ENCODE measurements at regions not wholly inside any gene's neighbourhood (a gene's known extent, or its start where the extent isn't known, plus 50 kb on each side); places are given as distances from the start of the nearest gene placed in this dataset.

DNA sequence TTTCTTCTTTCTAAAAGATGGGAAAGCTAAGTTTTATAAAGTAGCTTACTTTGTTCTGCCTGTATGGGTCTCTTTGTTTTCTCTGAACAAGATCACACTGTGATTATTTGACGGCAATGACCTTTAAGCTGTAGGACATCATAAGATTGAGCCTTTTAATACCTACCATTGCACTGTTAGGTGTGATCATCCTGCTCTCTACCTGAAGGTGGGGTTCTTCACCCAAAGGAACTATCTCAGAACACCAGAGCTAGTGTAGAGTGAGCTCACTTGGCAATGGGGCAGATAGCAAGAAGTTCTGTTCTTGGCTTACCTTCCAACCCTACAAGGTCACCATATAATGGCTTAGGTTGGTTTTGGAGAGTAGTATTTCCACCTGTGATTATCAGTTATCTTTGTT, 200.2 kb downstream of the SPATA31D1 start:
- Histone ChIP-seq H3K9ac (ENCODE audit: insufficient read depth in 1 of 2, low read depth in 2 of 2, low read length in 2 of 2) (no peak overlapping the region), H3K27me3 (ENCODE audit: control insufficient read depth in 2 of 2, insufficient read depth in 2 of 2, low read length in 2 of 2) (no peaks in the 10 kb centered on the region), H2AFZ (ENCODE audit: low read depth, low read length) (no peak overlapping the region), H3K4me1 (replicated peaks in 1 of 2; ENCODE audit: control insufficient read depth in 2 of 2, insufficient read depth in 2 of 2, low read length in 2 of 2) (no peaks in the 10 kb centered on the region), H4K20me1 (replicated peaks; ENCODE audit: control insufficient read depth, insufficient read depth, low read length) (no peaks in the 10 kb centered on the region), H3K9me3 (replicated peaks; ENCODE audit: control insufficient read depth, insufficient read depth, low read depth, low read length) (no peaks in the 10 kb centered on the region), H3K36me3 (ENCODE audit: control insufficient read depth, insufficient read depth, low read length) (no peaks in the 10 kb centered on the region), H3K27ac (ENCODE audit: extremely low read depth, low read depth, low read length) (no peak overlapping the region), H3K4me3 (no peak overlapping the region), H3K79me2 (ENCODE audit: control insufficient read depth, insufficient read depth, low read length) (no peaks in the 10 kb centered on the region), H3K9me1 (ENCODE audit: control insufficient read depth, insufficient read depth, low read length) (no peaks in the 10 kb centered on the region), H3K4me2 (ENCODE audit: insufficient read depth, low read length) (no peak overlapping the region)
- ATAC-seq = no peak
- CTCF ChIA-PET (ENCODE audit: low intra/inter-chr PET ratio) = no interaction called here
- WGBS (ENCODE audit: insufficient coverage, low coverage, missing lambda C conversion rate) = no CpG with 5 or more reads among the region's 1 CpG
- intact Hi-C loops (cut with micrococcal nuclease) = no loop called here
- POLR2A ChIA-PET = no interaction called here
- BruUV-seq (replicated peaks) = no TSS peak
- FAIRE-seq = no peak
- DNase-seq (ENCODE audit: extremely low read depth in 1 of 4, low spot score in 3 of 4) = no peak
- in situ Hi-C loops (cut with MboI) = no loop called here
- TF ChIP-seq JUNB (CRISPR knock-in tag; conservative IDR thresholded peaks at IDR 0.05) = no peak
- TF ChIP-seq, protein P1, sequence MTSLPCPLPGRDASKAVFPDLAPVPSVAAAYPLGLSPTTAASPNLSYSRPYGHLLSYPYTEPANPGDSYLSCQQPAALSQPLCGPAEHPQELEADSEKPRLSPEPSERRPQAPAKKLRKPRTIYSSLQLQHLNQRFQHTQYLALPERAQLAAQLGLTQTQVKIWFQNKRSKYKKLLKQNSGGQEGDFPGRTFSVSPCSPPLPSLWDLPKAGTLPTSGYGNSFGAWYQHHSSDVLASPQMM (CRISPR knock-in tag; IDR thresholded peaks at IDR 0.05) = no peak
- no peak for TF ChIP-seq KLF1 (tag; IDR thresholded peaks at IDR 0.05)
- no peak for TF ChIP-seq E2F3 (CRISPR knock-in tag; IDR thresholded peaks at IDR 0.05)
- TF ChIP-seq, protein P2, sequence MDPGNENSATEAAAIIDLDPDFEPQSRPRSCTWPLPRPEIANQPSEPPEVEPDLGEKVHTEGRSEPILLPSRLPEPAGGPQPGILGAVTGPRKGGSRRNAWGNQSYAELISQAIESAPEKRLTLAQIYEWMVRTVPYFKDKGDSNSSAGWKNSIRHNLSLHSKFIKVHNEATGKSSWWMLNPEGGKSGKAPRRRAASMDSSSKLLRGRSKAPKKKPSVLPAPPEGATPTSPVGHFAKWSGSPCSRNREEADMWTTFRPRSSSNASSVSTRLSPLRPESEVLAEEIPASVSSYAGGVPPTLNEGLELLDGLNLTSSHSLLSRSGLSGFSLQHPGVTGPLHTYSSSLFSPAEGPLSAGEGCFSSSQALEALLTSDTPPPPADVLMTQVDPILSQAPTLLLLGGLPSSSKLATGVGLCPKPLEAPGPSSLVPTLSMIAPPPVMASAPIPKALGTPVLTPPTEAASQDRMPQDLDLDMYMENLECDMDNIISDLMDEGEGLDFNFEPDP (CRISPR knock-in tag; IDR thresholded peaks at IDR 0.05) = no peak
- no peak for TF ChIP-seq ZBTB2 (IDR thresholded peaks at IDR 0.05)
- TF ChIP-seq TEAD4 (IDR thresholded peaks at IDR 0.05; ENCODE audit: low read length) = no peak
- TF ChIP-seq TEAD4 (CRISPR knock-in tag; IDR thresholded peaks at IDR 0.05; ENCODE audit: borderline replicate concordance) = no peak
- TF ChIP-seq DPF2 (IDR thresholded peaks at IDR 0.05) = no peak
- TF ChIP-seq ZNF76 (CRISPR knock-in tag; IDR thresholded peaks at IDR 0.05; ENCODE audit: borderline replicate concordance) = no peak
- TF ChIP-seq, protein P3, sequence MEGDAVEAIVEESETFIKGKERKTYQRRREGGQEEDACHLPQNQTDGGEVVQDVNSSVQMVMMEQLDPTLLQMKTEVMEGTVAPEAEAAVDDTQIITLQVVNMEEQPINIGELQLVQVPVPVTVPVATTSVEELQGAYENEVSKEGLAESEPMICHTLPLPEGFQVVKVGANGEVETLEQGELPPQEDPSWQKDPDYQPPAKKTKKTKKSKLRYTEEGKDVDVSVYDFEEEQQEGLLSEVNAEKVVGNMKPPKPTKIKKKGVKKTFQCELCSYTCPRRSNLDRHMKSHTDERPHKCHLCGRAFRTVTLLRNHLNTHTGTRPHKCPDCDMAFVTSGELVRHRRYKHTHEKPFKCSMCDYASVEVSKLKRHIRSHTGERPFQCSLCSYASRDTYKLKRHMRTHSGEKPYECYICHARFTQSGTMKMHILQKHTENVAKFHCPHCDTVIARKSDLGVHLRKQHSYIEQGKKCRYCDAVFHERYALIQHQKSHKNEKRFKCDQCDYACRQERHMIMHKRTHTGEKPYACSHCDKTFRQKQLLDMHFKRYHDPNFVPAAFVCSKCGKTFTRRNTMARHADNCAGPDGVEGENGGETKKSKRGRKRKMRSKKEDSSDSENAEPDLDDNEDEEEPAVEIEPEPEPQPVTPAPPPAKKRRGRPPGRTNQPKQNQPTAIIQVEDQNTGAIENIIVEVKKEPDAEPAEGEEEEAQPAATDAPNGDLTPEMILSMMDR (IDR thresholded peaks at IDR 0.05 in 2 of 3, conservative IDR thresholded peaks at IDR 0.05 in 1 of 3; ENCODE audit: insufficient read depth in 2 of 3, low read depth in 1 of 3, low read length in 3 of 3) = no peak
- TF ChIP-seq CUX1 (CRISPR knock-in tag; IDR thresholded peaks at IDR 0.05) = no peak
- no peak for TF ChIP-seq STAT5B (CRISPR knock-in tag; IDR thresholded peaks at IDR 0.05)
- no peak for TF ChIP-seq SOX6 (IDR thresholded peaks at IDR 0.05)
- TF ChIP-seq ZNF785 (CRISPR knock-in tag; IDR thresholded peaks at IDR 0.05) = no peak

All from K562 (cell line).